PFSK-1 (cell line): ENCODE measurements at regions not wholly inside any gene's neighbourhood (a gene's known extent, or its start where the extent isn't known, plus 50 kb on each side); places are given as distances from the start of the nearest gene placed in this dataset.

Experiments
- SIN3A ChIP-seq: IDR thresholded peaks from 2 replicates; pipeline ENCODE4 v1.6.1; 2012; ENCODE audit warnings: mild to moderate bottlenecking, low read length, moderate library complexity, borderline replicate concordance; ENCODE audit not compliant: insufficient read depth
- TAF1 ChIP-seq: IDR thresholded peaks from 2 replicates; pipeline ENCODE4 v1.6.1; 2012; ENCODE audit warnings: low read length, control low read depth, borderline replicate concordance; ENCODE audit not compliant: insufficient read depth

DNA sequence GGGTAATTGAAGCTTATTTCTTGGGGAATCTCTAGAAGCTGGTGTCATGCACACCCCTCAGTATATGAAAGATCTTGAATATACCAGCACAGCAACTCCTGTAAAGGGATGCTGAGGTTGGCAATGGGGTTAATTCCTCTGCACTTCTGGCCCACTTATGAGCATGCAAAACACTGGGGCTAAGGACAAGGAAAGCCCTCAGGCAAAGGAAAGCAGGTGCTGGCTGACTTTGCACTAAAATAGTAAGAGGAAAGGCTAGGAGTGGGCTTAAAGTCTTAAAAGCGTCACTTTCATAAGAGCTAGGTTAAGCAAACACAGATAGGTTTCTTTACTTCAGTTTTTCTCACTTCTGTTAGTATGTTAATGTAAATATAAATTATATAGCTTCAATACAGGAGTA lies 572.6 kb upstream of the LUZP2 start:
- TF ChIP-seq TAF1 (no peak), SIN3A (no peak)
